Tibial nerve (tissue), 4 donors: ENCODE measurements at regions not wholly inside any gene's neighbourhood (a gene's known extent, or its start where the extent isn't known, plus 50 kb on each side); places are given as distances from the start of the nearest gene placed in this dataset.

Experiments used
- DNase-seq, 2 donors: peaks; one replicate each; pipeline ENCODE4 v3.0.0-alpha.2; 2019; ENCODE audit warnings: low spot score in 2 of 2
- H3K27ac ChIP-seq, 4 donors: fragments of 200-600 bp; sonication (generic) in 3 of 4; one replicate each; pipeline ENCODE4 v1.5.1; 2017 to 2019; ENCODE audit warnings: mild to moderate bottlenecking in 1 of 4
- H3K27me3 ChIP-seq, 2 donors: fragments of 200-600 bp; sonication (generic) in 1 of 2; one replicate each; pipeline versions ENCODE4 v1.5.1 to v1.6.0; 2017 to 2019
- H3K36me3 ChIP-seq, 3 donors: fragments of 200-600 bp; sonication (generic); one replicate each; pipeline ENCODE4 v1.5.1; 2018 to 2019
- H3K4me1 ChIP-seq, 4 donors: fragments of 200-600 bp; sonication (generic) in 3 of 4; one replicate each; pipeline ENCODE4 v1.5.1; 2017 to 2019
- H3K4me3 ChIP-seq, 4 donors: fragments of 200-600 bp; sonication (generic) in 3 of 4; one replicate each; pipeline ENCODE4 v1.5.1; 2017 to 2019; ENCODE audit warnings: mild to moderate bottlenecking in 1 of 4, moderate library complexity in 1 of 4
- H3K9me3 ChIP-seq, 4 donors: fragments of 200-600 bp; sonication (generic) in 3 of 4; one replicate each; pipeline ENCODE4 v1.5.1; 2017 to 2019
- CTCF ChIP-seq, 5 experiments: fragments of 200-600 bp in 3 of 5; fragments of 450-650 bp in 2 of 5; sonication (generic) in 3 of 5; IDR thresholded peaks; one replicate each; pipeline ENCODE4 v1.5.1; 2016 to 2019; ENCODE audit warnings: antibody characterized with exemption in 5 of 5, mild to moderate bottlenecking in 3 of 5, moderate library complexity in 2 of 5
- EP300 ChIP-seq, 2 donors: sonication (generic); formaldehyde crosslinking; IDR thresholded peaks; one replicate each; pipeline ENCODE4 v1.6.1; 2017; ENCODE audit warnings: antibody characterized with exemption in 2 of 2, mild to moderate bottlenecking in 1 of 2
- POLR2A ChIP-seq, 2 donors: fragments of 450-650 bp; IDR thresholded peaks; one replicate each; pipeline ENCODE4 v1.6.1; 2017; ENCODE audit warnings: antibody characterized with exemption in 2 of 2, mild to moderate bottlenecking in 2 of 2, moderate library complexity in 2 of 2
- WGBS, 2 donors: methylation state at CpG; one replicate each; pipeline ENCODE4 v1.1.5; 2018; 5-methylcytosine and 5-hydroxymethylcytosine counted together

DNA sequence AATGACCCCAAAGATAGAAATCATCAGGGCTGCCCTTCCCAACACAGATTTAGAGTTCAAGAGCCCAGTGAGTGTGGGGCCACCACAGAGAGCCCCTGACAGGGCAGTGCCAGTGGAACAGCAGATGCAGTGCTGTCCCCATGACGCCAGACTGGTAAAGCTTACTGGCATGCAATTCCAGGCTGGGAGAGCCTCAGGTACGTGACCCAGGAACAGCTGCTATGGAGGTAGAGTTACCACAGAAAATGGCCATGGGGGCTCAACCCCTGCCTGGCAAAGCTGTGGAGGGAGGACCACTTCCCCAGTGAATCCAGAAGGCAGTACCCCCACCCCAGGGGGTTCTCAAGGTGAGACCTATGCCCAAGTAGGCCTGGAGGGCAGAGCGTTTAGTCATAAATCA lies 228.5 kb downstream of the POLR1F start:
- Histone ChIP-seq H3K27ac (no peak overlapping the region), H3K4me1 (no peaks in the 10 kb centered on the region), H3K36me3 (no peaks in the 10 kb centered on the region), H3K9me3 (peaks cover 0 to 17% (median 0%) of the 10 kb centered on the region in 4 donors), H3K27me3 (no peaks in the 10 kb centered on the region), H3K4me3 (no peak overlapping the region)
- TF ChIP-seq POLR2A (IDR thresholded peaks at IDR 0.05) (no peak), CTCF (IDR thresholded peaks at IDR 0.05) (no peak), EP300 (IDR thresholded peaks at IDR 0.05) (no peak)
- 89 to 91% methylated on average over 3 of the region's 3 CpGs for WGBS, 2 donors
- DNase-seq, result no peak

GRCh38 chr7:19470031-19470430 lies 238.8 kb downstream of the POLR1F start:
- no peak for TF ChIP-seq POLR2A (IDR thresholded peaks at IDR 0.05)
- TF ChIP-seq EP300 (IDR thresholded peaks at IDR 0.05), result no peak
- no peak for TF ChIP-seq CTCF (IDR thresholded peaks at IDR 0.05)
- Histone ChIP-seq H3K4me3 (no peak overlapping the region), H3K9me3 (no peaks in the 10 kb centered on the region), H3K27me3 (no peaks in the 10 kb centered on the region), H3K4me1 (no peaks in the 10 kb centered on the region), H3K27ac (no peak overlapping the region), H3K36me3 (no peaks in the 10 kb centered on the region)
- no peak for DNase-seq
- WGBS, 2 donors, result 37 to 45% methylated on average over 3 of the region's 3 CpGs

GRCh38 chr7:19465861-19466260 lies 243.0 kb downstream of the POLR1F start:
- no peak for TF ChIP-seq CTCF (IDR thresholded peaks at IDR 0.05)
- no peak for TF ChIP-seq EP300 (IDR thresholded peaks at IDR 0.05)
- no peak for TF ChIP-seq POLR2A (IDR thresholded peaks at IDR 0.05)
- WGBS, 2 donors, result 38 to 59% methylated on average over 3 of the region's 3 CpGs
- Histone ChIP-seq H3K27me3 (no peaks in the 10 kb centered on the region), H3K27ac (no peak overlapping the region), H3K4me3 (no peak overlapping the region), H3K4me1 (no peaks in the 10 kb centered on the region), H3K36me3 (no peaks in the 10 kb centered on the region), H3K9me3 (no peaks in the 10 kb centered on the region)
- DNase-seq, result no peak

- Histone ChIP-seq H3K36me3 (no peaks in the 10 kb centered on the region), H3K27ac (no peak overlapping the region), H3K4me3 (no peak overlapping the region), H3K4me1 (no peaks in the 10 kb centered on the region), H3K9me3 (no peaks in the 10 kb centered on the region), H3K27me3 (no peaks in the 10 kb centered on the region)
- WGBS, 2 donors, result 80 to 82% methylated on average over 4 of the region's 4 CpGs
- no peak for TF ChIP-seq CTCF (IDR thresholded peaks at IDR 0.05)
- TF ChIP-seq EP300 (IDR thresholded peaks at IDR 0.05), result no peak
- no peak for TF ChIP-seq POLR2A (IDR thresholded peaks at IDR 0.05)
- DNase-seq, result no peak
Measured at GRCh38 chr7:19464751-19465150, 244.1 kb downstream of the POLR1F start.

GRCh38 chr7:19464241-19464640 lies 244.6 kb downstream of the POLR1F start:
- DNase-seq, result no peak
- H3K36me3 ChIP-seq, result no peaks in the 10 kb centered on the region
- 91 to 93% methylated on average over 3 of the region's 3 CpGs for WGBS, 2 donors
- H3K4me3 ChIP-seq, result no peak overlapping the region
- no peaks in the 10 kb centered on the region for H3K27me3 ChIP-seq
- H3K4me1 ChIP-seq, result no peaks in the 10 kb centered on the region
- no peaks in the 10 kb centered on the region for H3K9me3 ChIP-seq
- no peak for TF ChIP-seq POLR2A (IDR thresholded peaks at IDR 0.05)
- TF ChIP-seq EP300 (IDR thresholded peaks at IDR 0.05), result no peak
- TF ChIP-seq CTCF (IDR thresholded peaks at IDR 0.05), result no peak
- no peak overlapping the region for H3K27ac ChIP-seq
